ENCODE measurements at regions not wholly inside any gene's neighbourhood (a gene's known extent, or its start where the extent isn't known, plus 50 kb on each side); places are given as distances from the start of the nearest gene placed in this dataset.

GRCh38 chr12:58142991-58143390 is 201.6 kb downstream of the ATP23 start:
- peaks cover 0 to 17% (median 5%) of the 10 kb centered on the region in 8 donors for H3K9me3 ChIP-seq
- 75 to 88% (median 82%) methylated on average over 2 of the region's 2 CpGs for WGBS, 5 donors
- no peaks in the 10 kb centered on the region for H3K4me1 ChIP-seq
- intact Hi-C loops (cut with DNase I; ENCODE audit: low total_unique reads), result no loop called here
- no peak overlapping the region for H3K4me3 ChIP-seq
- no peaks in the 10 kb centered on the region for H3K36me3 ChIP-seq
- TF ChIP-seq CTCF (IDR thresholded peaks at IDR 0.05 in 8 of 11, conservative IDR thresholded peaks at IDR 0.05 in 3 of 11), result no peak
- TF ChIP-seq POLR2AphosphoS5 (IDR thresholded peaks at IDR 0.05), result no peak
- TF ChIP-seq POLR2A (IDR thresholded peaks at IDR 0.05), result no peak
- H3K27ac ChIP-seq, result no peak overlapping the region
- no peak for DNase-seq
- no peaks in the 10 kb centered on the region for H3K27me3 ChIP-seq (replicated peaks in 1 of 7)

- Histone ChIP-seq H3K27ac (no peak overlapping the region), H3K4me1 (no peaks in the 10 kb centered on the region), H3K4me3 (no peak overlapping the region), H3K9me3 (peaks cover 0 to 17% (median 5%) of the 10 kb centered on the region in 8 donors), H3K27me3 (replicated peaks in 1 of 7) (no peaks in the 10 kb centered on the region), H3K36me3 (no peaks in the 10 kb centered on the region)
- no peak for DNase-seq
- TF ChIP-seq CTCF (IDR thresholded peaks at IDR 0.05 in 8 of 11, conservative IDR thresholded peaks at IDR 0.05 in 3 of 11) (no peak), POLR2AphosphoS5 (IDR thresholded peaks at IDR 0.05) (no peak), POLR2A (IDR thresholded peaks at IDR 0.05) (no peak)
- intact Hi-C loops (cut with DNase I; ENCODE audit: low total_unique reads), result no loop called here
- WGBS, 5 donors, result 79 to 88% (median 83%) methylated on average over 6 of the region's 6 CpGs
Measured at GRCh38 chr12:58143498-58143995, 202.2 kb downstream of the ATP23 start.

- H3K4me3 ChIP-seq, result no peak overlapping the region
- H3K27me3 ChIP-seq (replicated peaks in 1 of 7), result no peaks in the 10 kb centered on the region
- no peaks in the 10 kb centered on the region for H3K4me1 ChIP-seq
- H3K27ac ChIP-seq, result no peak overlapping the region
- peaks cover 0 to 17% (median 5%) of the 10 kb centered on the region in 8 donors for H3K9me3 ChIP-seq
- DNase-seq, result no peak
- intact Hi-C loops (cut with DNase I; ENCODE audit: low total_unique reads), result no loop called here
- no peaks in the 10 kb centered on the region for H3K36me3 ChIP-seq
- no peak for TF ChIP-seq POLR2A (IDR thresholded peaks at IDR 0.05)
- no peak for TF ChIP-seq POLR2AphosphoS5 (IDR thresholded peaks at IDR 0.05)
- no peak for TF ChIP-seq CTCF (IDR thresholded peaks at IDR 0.05 in 8 of 11, conservative IDR thresholded peaks at IDR 0.05 in 3 of 11)
Measured at GRCh38 chr12:58148405-58148804, 207.0 kb downstream of the ATP23 start.

- intact Hi-C loops (cut with DNase I; ENCODE audit: low total_unique reads), result no loop called here
Measured at GRCh38 chr12:58148976-58149375, 207.6 kb downstream of the ATP23 start.

More at GRCh38 chr12:58148976-58149375, 207.6 kb downstream of the ATP23 start:
- no peaks in the 10 kb centered on the region for H3K36me3 ChIP-seq
- H3K4me1 ChIP-seq, result no peaks in the 10 kb centered on the region
- H3K4me3 ChIP-seq, result no peak overlapping the region
- H3K9me3 ChIP-seq, result peaks cover 0 to 15% (median 5%) of the 10 kb centered on the region in 8 donors
- no peak for TF ChIP-seq POLR2A (IDR thresholded peaks at IDR 0.05)
- TF ChIP-seq CTCF (IDR thresholded peaks at IDR 0.05 in 8 of 11, conservative IDR thresholded peaks at IDR 0.05 in 3 of 11), result no peak
- no peak for TF ChIP-seq POLR2AphosphoS5 (IDR thresholded peaks at IDR 0.05)
- DNase-seq, result no peak
- no peak overlapping the region for H3K27ac ChIP-seq
- H3K27me3 ChIP-seq (replicated peaks in 1 of 7), result no peaks in the 10 kb centered on the region

Data from spleen (tissue), 11 donors.